Skeletal muscle tissue (tissue), 3 donors: ENCODE measurements at regions not wholly inside any gene's neighbourhood (a gene's known extent, or its start where the extent isn't known, plus 50 kb on each side); places are given as distances from the start of the nearest gene placed in this dataset.

ENCODE experiments used
- H3K27ac ChIP-seq: one replicate; pipeline ENCODE4 v1.7.0; 2013; ENCODE audit warnings: mild to moderate bottlenecking, low read depth, low read length, inconsistent platforms
- H3K27me3 ChIP-seq, 3 donors: one replicate each; pipeline ENCODE4 v1.7.0; 2013; ENCODE audit warnings: low read length in 3 of 3; ENCODE audit not compliant: control insufficient read depth in 3 of 3, insufficient read depth in 3 of 3
- H3K36me3 ChIP-seq, 3 donors: one replicate each; pipeline ENCODE4 v1.7.0; 2013; ENCODE audit warnings: low read length in 3 of 3; ENCODE audit not compliant: control insufficient read depth in 3 of 3, insufficient read depth in 3 of 3
- H3K4me1 ChIP-seq, 3 donors: one replicate each; pipeline ENCODE4 v1.7.0; 2013; ENCODE audit warnings: low read length in 3 of 3, mild to moderate bottlenecking in 3 of 3; ENCODE audit not compliant: control insufficient read depth in 3 of 3, insufficient read depth in 3 of 3
- H3K4me3 ChIP-seq, 3 donors: one replicate each; pipeline ENCODE4 v1.7.0; 2013; ENCODE audit warnings: low read length in 3 of 3
- H3K9ac ChIP-seq, 3 donors: one replicate each; pipeline ENCODE4 v1.7.0; 2013; ENCODE audit warnings: low read length in 3 of 3, mild to moderate bottlenecking in 3 of 3, moderate library complexity in 2 of 3, low read depth in 1 of 3
- H3K9me3 ChIP-seq, 3 donors: one replicate each; pipeline ENCODE4 v1.7.0; 2013; ENCODE audit warnings: low read length in 3 of 3; ENCODE audit not compliant: control insufficient read depth in 3 of 3
- donor health status: Osteomylitis.

- H3K9ac ChIP-seq, result no peak overlapping the region
- H3K9me3 ChIP-seq, result no peaks in the 10 kb centered on the region
- H3K27ac ChIP-seq, result no peak overlapping the region
- H3K4me1 ChIP-seq, result no peaks in the 10 kb centered on the region
- no peaks in the 10 kb centered on the region for H3K36me3 ChIP-seq
- H3K27me3 ChIP-seq, result no peaks in the 10 kb centered on the region
- H3K4me3 ChIP-seq, result no peak overlapping the region
Observed at GRCh38 chr18:45480219-45481015, 134.9 kb upstream of the SLC14A2 start.

GRCh38 chr18:45481821-45482220, 133.5 kb upstream of the SLC14A2 start:
- Histone ChIP-seq H3K4me1 (no peaks in the 10 kb centered on the region), H3K9me3 (no peaks in the 10 kb centered on the region), H3K27ac (no peak overlapping the region), H3K4me3 (no peak overlapping the region), H3K36me3 (no peaks in the 10 kb centered on the region), H3K27me3 (no peaks in the 10 kb centered on the region), H3K9ac (no peak overlapping the region)

GRCh38 chr18:45482286-45482685, 133.0 kb upstream of the SLC14A2 start:
- H3K36me3 ChIP-seq, result no peaks in the 10 kb centered on the region
- no peaks in the 10 kb centered on the region for H3K27me3 ChIP-seq
- no peak overlapping the region for H3K27ac ChIP-seq
- H3K9ac ChIP-seq, result no peak overlapping the region
- no peaks in the 10 kb centered on the region for H3K4me1 ChIP-seq
- no peak overlapping the region for H3K4me3 ChIP-seq
- H3K9me3 ChIP-seq, result no peaks in the 10 kb centered on the region

- H3K4me3 ChIP-seq, result no peak overlapping the region
- H3K4me1 ChIP-seq, result no peaks in the 10 kb centered on the region
- H3K27ac ChIP-seq, result no peak overlapping the region
- no peaks in the 10 kb centered on the region for H3K36me3 ChIP-seq
- no peak overlapping the region for H3K9ac ChIP-seq
- H3K9me3 ChIP-seq, result no peaks in the 10 kb centered on the region
- H3K27me3 ChIP-seq, result no peaks in the 10 kb centered on the region
Observed at GRCh38 chr18:45487581-45487980, 127.7 kb upstream of the SLC14A2 start.

- Histone ChIP-seq H3K9me3 (no peaks in the 10 kb centered on the region), H3K36me3 (no peaks in the 10 kb centered on the region), H3K27ac (no peak overlapping the region), H3K4me1 (no peaks in the 10 kb centered on the region), H3K27me3 (no peaks in the 10 kb centered on the region), H3K9ac (no peak overlapping the region), H3K4me3 (no peak overlapping the region)
Observed at GRCh38 chr18:45488645-45489044, 126.6 kb upstream of the SLC14A2 start.

GRCh38 chr18:45493830-45494229, 121.4 kb upstream of the SLC14A2 start:
- H3K9me3 ChIP-seq, result no peaks in the 10 kb centered on the region
- no peaks in the 10 kb centered on the region for H3K27me3 ChIP-seq
- H3K4me1 ChIP-seq, result peaks cover 4 to 11% (median 7%) of the 10 kb centered on the region in 3 donors
- H3K4me3 ChIP-seq, result no peak overlapping the region
- H3K9ac ChIP-seq, result no peak overlapping the region
- no peaks in the 10 kb centered on the region for H3K36me3 ChIP-seq
- no peak overlapping the region for H3K27ac ChIP-seq

GRCh38 chr18:45494811-45495210, 120.5 kb upstream of the SLC14A2 start:
- H3K27ac ChIP-seq, result no peak overlapping the region
- no peaks in the 10 kb centered on the region for H3K27me3 ChIP-seq
- peaks cover 4 to 11% (median 7%) of the 10 kb centered on the region in 3 donors for H3K4me1 ChIP-seq
- H3K9ac ChIP-seq, result no peak overlapping the region
- H3K4me3 ChIP-seq, result no peak overlapping the region
- no peaks in the 10 kb centered on the region for H3K36me3 ChIP-seq
- no peaks in the 10 kb centered on the region for H3K9me3 ChIP-seq

- H3K27ac ChIP-seq, result no peak overlapping the region
- H3K9me3 ChIP-seq, result no peaks in the 10 kb centered on the region
- H3K27me3 ChIP-seq, result no peaks in the 10 kb centered on the region
- H3K4me1 ChIP-seq, result peaks cover 4 to 11% (median 7%) of the 10 kb centered on the region in 3 donors
- no peak overlapping the region for H3K4me3 ChIP-seq
- no peaks in the 10 kb centered on the region for H3K36me3 ChIP-seq
- H3K9ac ChIP-seq, result no peak overlapping the region
Observed at GRCh38 chr18:45496741-45497140, 118.5 kb upstream of the SLC14A2 start.

GRCh38 chr18:45497595-45498286, 117.5 kb upstream of the SLC14A2 start:
- Histone ChIP-seq H3K27me3 (no peaks in the 10 kb centered on the region), H3K4me3 (peak overlapping the region in 1 of 3 donors; percentile 59), H3K9me3 (no peaks in the 10 kb centered on the region), H3K36me3 (no peaks in the 10 kb centered on the region), H3K27ac (no peak overlapping the region), H3K9ac (peak overlapping the region in 1 of 3 donors; percentile 41), H3K4me1 (peaks cover 4 to 11% (median 7%) of the 10 kb centered on the region in 3 donors)

GRCh38 chr18:45498287-45498658, 117.0 kb upstream of the SLC14A2 start:
- Histone ChIP-seq H3K9me3 (no peaks in the 10 kb centered on the region), H3K27me3 (no peaks in the 10 kb centered on the region), H3K36me3 (no peaks in the 10 kb centered on the region), H3K27ac (no peak overlapping the region), H3K4me3 (no peak overlapping the region), H3K4me1 (peaks cover 4 to 11% (median 7%) of the 10 kb centered on the region in 3 donors), H3K9ac (no peak overlapping the region)
